SIG-M5 treated with dmso at 0.1 percent for 504 hours (cell line): ENCODE measurements at regions not wholly inside any gene's neighbourhood (a gene's known extent, or its start where the extent isn't known, plus 50 kb on each side); places are given as distances from the start of the nearest gene placed in this dataset.

Experiments used
- DNase-seq: peaks from one replicate; lab custom pipeline; 2025; ENCODE audit not compliant: unreplicated experiment; lab: John Stamatoyannopoulos, UW

DNA sequence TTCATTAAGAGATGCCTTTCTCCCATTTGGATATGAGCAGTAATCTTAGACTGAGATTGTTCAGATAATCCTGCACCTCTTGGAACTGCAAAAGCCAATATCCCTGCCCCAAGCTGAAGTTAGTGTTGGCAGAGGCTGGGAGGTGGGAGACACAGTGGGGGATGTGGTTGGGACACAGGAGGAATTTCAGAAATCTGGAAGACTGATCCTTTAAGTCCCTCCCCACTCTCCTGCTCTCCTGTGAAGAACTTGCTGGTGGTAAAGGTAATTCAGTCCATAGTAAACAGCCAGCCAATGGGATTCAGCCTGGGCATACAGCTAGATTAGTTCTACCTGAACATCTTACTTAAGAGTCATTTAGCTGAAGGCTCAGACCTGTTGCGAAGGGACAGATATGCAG, 50.0 kb upstream of the TMEM178A start:
- no peak for DNase-seq
